Astrocyte (in vitro differentiated cells and primary cell): ENCODE measurements at regions not wholly inside any gene's neighbourhood (a gene's known extent, or its start where the extent isn't known, plus 50 kb on each side); places are given as distances from the start of the nearest gene placed in this dataset.

Source experiments
- DNase-seq: peaks from one replicate; pipeline ENCODE4 v3.0.0-alpha.2; 2010; ENCODE audit warnings: low read depth
- FAIRE-seq: peaks from 2 replicates; lab custom pipeline; 2011; peaks lifted over from hg19 to GRCh38; lab: Jason Lieb, UNC
- H2AFZ ChIP-seq: 2 replicates; pipeline ENCODE4 v1.6.0; 2012; ENCODE audit warnings: low read depth, low read length, inconsistent platforms
- H3K27ac ChIP-seq: 2 replicates; pipeline ENCODE4 v1.5.1; 2011; ENCODE audit warnings: low read depth, low read length, inconsistent platforms
- H3K27me3 ChIP-seq: 2 replicates; pipeline ENCODE4 v1.6.0; 2011; ENCODE audit warnings: low read length, inconsistent platforms; ENCODE audit not compliant: insufficient read depth
- H3K36me3 ChIP-seq: 2 replicates; pipeline ENCODE4 v1.5.1; 2011; ENCODE audit warnings: low read length, inconsistent platforms; ENCODE audit not compliant: insufficient read depth
- H3K4me1 ChIP-seq: 2 replicates; pipeline ENCODE4 v1.5.1; 2011; ENCODE audit warnings: low read length, inconsistent platforms; ENCODE audit not compliant: insufficient read depth
- H3K4me2 ChIP-seq: 2 replicates; pipeline ENCODE4 v1.6.0; 2012; ENCODE audit warnings: low read length, inconsistent platforms
- H3K4me3 ChIP-seq: 2 replicates; pipeline ENCODE4 v1.5.1; 2011; ENCODE audit warnings: low read depth, mild to moderate bottlenecking, low read length, inconsistent platforms; ENCODE audit not compliant: insufficient read depth
- H3K79me2 ChIP-seq: 2 replicates; pipeline ENCODE4 v1.6.0; 2012; ENCODE audit warnings: mild to moderate bottlenecking, low read length, inconsistent platforms; ENCODE audit not compliant: insufficient read depth
- H3K9ac ChIP-seq: 2 replicates; pipeline ENCODE4 v1.6.0; 2012; ENCODE audit warnings: mild to moderate bottlenecking, low read length, inconsistent platforms
- H3K9me3 ChIP-seq: 2 replicates; pipeline ENCODE4 v1.5.1; 2012; ENCODE audit warnings: low read depth, mild to moderate bottlenecking, low read length, inconsistent platforms; ENCODE audit not compliant: insufficient read depth
- H4K20me1 ChIP-seq: 2 replicates; pipeline ENCODE4 v1.6.0; 2012; ENCODE audit warnings: low read length, inconsistent platforms; ENCODE audit not compliant: insufficient read depth
- H3K27ac Mint-ChIP-seq: one replicate; pipeline ENCODE4 v1.8.0; 2021; ENCODE audit warnings: mild to moderate bottlenecking, mixed read lengths; ENCODE audit not compliant: unreplicated experiment
- H3K27me3 Mint-ChIP-seq: one replicate; pipeline ENCODE4 v1.8.0; 2021; ENCODE audit warnings: low read depth, mixed read lengths; ENCODE audit not compliant: unreplicated experiment
- H3K36me3 Mint-ChIP-seq: one replicate; pipeline ENCODE4 v1.8.0; 2021; ENCODE audit warnings: low read depth, mixed read lengths; ENCODE audit not compliant: unreplicated experiment
- H3K4me1 Mint-ChIP-seq: one replicate; pipeline ENCODE4 v1.8.0; 2021; ENCODE audit warnings: low read depth, mixed read lengths; ENCODE audit not compliant: unreplicated experiment
- H3K4me3 Mint-ChIP-seq: one replicate; pipeline ENCODE4 v1.8.0; 2021; ENCODE audit warnings: mild to moderate bottlenecking, moderate library complexity, mixed read lengths; ENCODE audit not compliant: unreplicated experiment
- H3K9me3 Mint-ChIP-seq: one replicate; pipeline ENCODE4 v1.8.0; 2021; ENCODE audit warnings: mild to moderate bottlenecking, mixed read lengths; ENCODE audit not compliant: unreplicated experiment
- EZH2 ChIP-seq: IDR thresholded peaks from 2 replicates; pipeline ENCODE4 v1.6.1; 2012; ENCODE audit warnings: mild to moderate bottlenecking, low read length, inconsistent platforms; ENCODE audit not compliant: insufficient read depth
- TF ChIP-seq, protein P1 (sequence below): IDR thresholded peaks from 2 replicates; pipeline ENCODE4 v1.5.1; 2011; ENCODE audit warnings: low read depth, mild to moderate bottlenecking, inconsistent platforms, low read length, moderate library complexity; ENCODE audit not compliant: insufficient read depth

DNA sequence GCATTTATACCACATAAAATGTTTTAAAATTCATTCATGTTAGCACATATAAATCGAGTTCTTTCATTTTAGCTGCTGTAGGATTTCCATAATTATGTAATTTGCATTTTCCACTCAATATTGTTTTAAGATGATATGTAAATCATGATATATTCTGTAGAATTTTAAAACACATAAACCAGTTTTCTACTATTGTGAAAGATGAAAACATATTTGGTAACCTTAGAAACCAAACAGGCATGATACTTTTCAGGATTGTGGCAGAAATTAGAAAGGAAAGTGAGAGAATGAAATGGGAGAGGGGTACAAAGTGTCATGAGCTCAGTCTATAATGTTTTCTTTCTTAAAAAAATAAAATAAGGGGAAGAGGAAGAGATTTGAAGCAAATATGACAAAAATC, 269.3 kb downstream of the PPP1R3A start:
- Histone ChIP-seq H3K4me1 (no peaks in the 10 kb centered on the region), H3K79me2 (no peaks in the 10 kb centered on the region), H3K4me3 (no peak overlapping the region), H3K27ac (no peak overlapping the region), H3K9ac (no peak overlapping the region), H3K36me3 (no peaks in the 10 kb centered on the region), H4K20me1 (no peaks in the 10 kb centered on the region), H3K27me3 (no peaks in the 10 kb centered on the region), H3K4me2 (no peak overlapping the region), H3K9me3 (no peaks in the 10 kb centered on the region), H2AFZ (no peak overlapping the region)
- TF ChIP-seq, protein P1, sequence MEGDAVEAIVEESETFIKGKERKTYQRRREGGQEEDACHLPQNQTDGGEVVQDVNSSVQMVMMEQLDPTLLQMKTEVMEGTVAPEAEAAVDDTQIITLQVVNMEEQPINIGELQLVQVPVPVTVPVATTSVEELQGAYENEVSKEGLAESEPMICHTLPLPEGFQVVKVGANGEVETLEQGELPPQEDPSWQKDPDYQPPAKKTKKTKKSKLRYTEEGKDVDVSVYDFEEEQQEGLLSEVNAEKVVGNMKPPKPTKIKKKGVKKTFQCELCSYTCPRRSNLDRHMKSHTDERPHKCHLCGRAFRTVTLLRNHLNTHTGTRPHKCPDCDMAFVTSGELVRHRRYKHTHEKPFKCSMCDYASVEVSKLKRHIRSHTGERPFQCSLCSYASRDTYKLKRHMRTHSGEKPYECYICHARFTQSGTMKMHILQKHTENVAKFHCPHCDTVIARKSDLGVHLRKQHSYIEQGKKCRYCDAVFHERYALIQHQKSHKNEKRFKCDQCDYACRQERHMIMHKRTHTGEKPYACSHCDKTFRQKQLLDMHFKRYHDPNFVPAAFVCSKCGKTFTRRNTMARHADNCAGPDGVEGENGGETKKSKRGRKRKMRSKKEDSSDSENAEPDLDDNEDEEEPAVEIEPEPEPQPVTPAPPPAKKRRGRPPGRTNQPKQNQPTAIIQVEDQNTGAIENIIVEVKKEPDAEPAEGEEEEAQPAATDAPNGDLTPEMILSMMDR: no peak
- no peaks in the 10 kb centered on the region for H3K27me3 Mint-ChIP-seq
- no peak overlapping the region for H3K27ac Mint-ChIP-seq
- H3K9me3 Mint-ChIP-seq: peaks cover 2% of the 10 kb centered on the region
- peaks cover 10% of the 10 kb centered on the region for H3K4me1 Mint-ChIP-seq
- FAIRE-seq (no peak), DNase-seq (no peak)
- no peaks in the 10 kb centered on the region for H3K36me3 Mint-ChIP-seq
- no peak overlapping the region for H3K4me3 Mint-ChIP-seq

DNA sequence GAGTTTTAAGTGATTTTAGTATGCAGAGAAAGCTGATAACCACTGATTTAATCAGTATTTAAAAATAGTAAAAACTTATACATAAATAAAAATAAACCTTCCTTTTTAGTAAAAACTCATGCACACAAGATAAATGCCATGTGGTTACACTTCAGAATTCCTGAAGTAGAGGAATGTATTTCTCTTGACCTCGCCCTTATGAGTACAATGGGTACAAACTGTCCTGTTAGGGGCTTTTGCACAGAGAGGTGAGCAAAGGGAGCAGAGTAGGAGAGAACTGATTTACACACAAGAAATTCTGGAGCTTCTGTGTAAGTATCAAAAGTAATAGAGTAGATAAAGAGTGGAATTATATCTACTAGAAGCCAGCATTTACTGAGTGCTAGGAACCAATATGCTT, 279.6 kb downstream of the PPP1R3A start:
- peaks cover 5% of the 10 kb centered on the region for H3K4me1 ChIP-seq
- H3K27ac ChIP-seq: no peak overlapping the region
- H3K9me3 ChIP-seq: no peaks in the 10 kb centered on the region
- H2AFZ ChIP-seq: no peak overlapping the region
- Mint-ChIP-seq H3K4me3 (no peak overlapping the region), H3K27ac (no peak overlapping the region), H3K4me1 (peaks cover 7% of the 10 kb centered on the region), H3K27me3 (no peaks in the 10 kb centered on the region), H3K36me3 (no peaks in the 10 kb centered on the region), H3K9me3 (peaks cover 3% of the 10 kb centered on the region)
- H3K4me2 ChIP-seq: no peak overlapping the region
- H3K4me3 ChIP-seq: no peak overlapping the region
- H3K79me2 ChIP-seq: no peaks in the 10 kb centered on the region
- H3K36me3 ChIP-seq: no peaks in the 10 kb centered on the region
- no peak for FAIRE-seq
- H3K9ac ChIP-seq: no peak overlapping the region
- TF ChIP-seq, protein P1: no peak
- TF ChIP-seq EZH2: no peak
- H3K27me3 ChIP-seq: no peaks in the 10 kb centered on the region
- DNase-seq: no peak
- no peaks in the 10 kb centered on the region for H4K20me1 ChIP-seq

DNA sequence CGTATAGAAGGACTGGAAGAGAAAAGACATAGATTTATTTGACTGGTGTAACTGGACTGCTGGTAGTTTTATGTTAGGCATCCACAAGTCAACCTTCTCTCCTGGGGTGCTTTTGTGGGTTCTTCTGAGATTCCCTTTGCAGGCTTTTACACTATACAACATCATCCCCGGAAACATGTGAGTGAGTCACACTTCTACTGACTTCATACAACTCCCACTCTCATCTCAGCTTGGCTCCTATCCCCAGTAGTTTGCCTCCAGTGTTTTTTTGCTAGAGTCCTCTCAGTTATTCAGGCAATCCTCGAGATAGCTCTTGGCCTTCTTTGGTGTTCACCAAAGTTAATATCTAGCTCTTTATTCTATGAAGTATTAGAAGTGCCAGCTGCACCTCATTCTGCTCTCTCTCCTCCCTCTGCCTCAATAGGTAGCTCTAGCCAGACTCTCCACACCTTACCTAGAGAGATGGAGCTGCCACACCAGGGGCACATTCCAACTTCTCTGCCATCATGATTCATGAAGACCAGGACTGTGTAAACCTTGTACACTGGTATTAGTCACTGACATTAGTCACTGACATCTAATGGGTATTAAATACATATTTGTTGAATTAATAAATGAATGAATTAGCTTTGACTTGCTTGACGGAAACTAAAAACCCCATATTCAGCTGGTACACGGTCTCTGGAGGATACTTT, 281.9 kb downstream of the PPP1R3A start:
- no peaks in the 10 kb centered on the region for H4K20me1 ChIP-seq
- peak overlapping the region; percentile 13 for H3K4me2 ChIP-seq
- H3K36me3 Mint-ChIP-seq: no peaks in the 10 kb centered on the region
- H3K4me1 ChIP-seq: peaks cover 5% of the 10 kb centered on the region
- peak overlapping the region; percentile 81 for H3K27ac Mint-ChIP-seq
- no peaks in the 10 kb centered on the region for H3K36me3 ChIP-seq
- no peak overlapping the region for H2AFZ ChIP-seq
- H3K27ac ChIP-seq: no peak overlapping the region
- H3K9me3 ChIP-seq: no peaks in the 10 kb centered on the region
- no peak for FAIRE-seq
- H3K4me3 ChIP-seq: no peak overlapping the region
- DNase-seq: peak; percentile 55
- no peak overlapping the region for H3K9ac ChIP-seq
- H3K4me3 Mint-ChIP-seq: no peak overlapping the region
- peaks cover 7% of the 10 kb centered on the region for H3K4me1 Mint-ChIP-seq
- H3K27me3 Mint-ChIP-seq: no peaks in the 10 kb centered on the region
- peaks cover 3% of the 10 kb centered on the region for H3K9me3 Mint-ChIP-seq
- no peaks in the 10 kb centered on the region for H3K27me3 ChIP-seq
- TF ChIP-seq, protein P1: no peak
- no peak for TF ChIP-seq EZH2
- no peaks in the 10 kb centered on the region for H3K79me2 ChIP-seq
